ENCODE measurements at regions not wholly inside any gene's neighbourhood (a gene's known extent, or its start where the extent isn't known, plus 50 kb on each side); places are given as distances from the start of the nearest gene placed in this dataset.

DNA sequence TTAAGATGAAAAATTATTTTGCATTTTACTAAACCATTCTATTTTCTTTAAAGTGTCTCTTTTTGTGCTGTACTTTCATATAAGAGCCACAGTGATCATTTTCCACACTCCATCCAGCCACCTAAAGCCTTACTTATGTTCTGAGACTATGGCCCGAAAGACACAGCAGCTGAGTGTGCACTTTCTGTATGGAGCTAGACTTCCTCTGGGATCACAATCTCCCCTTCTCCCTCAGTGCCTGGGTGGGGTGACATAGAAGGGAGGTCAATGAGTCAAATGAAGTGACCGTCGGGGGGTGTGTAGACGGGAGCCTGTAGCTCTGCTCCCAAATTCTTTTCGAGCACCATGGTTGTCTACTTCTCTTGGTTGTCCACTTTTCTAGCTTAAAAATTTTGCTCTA lies 97.8 kb upstream of the ARL4C start:
- no peak overlapping the region for H3K4me3 Mint-ChIP-seq
- H3K9me3 Mint-ChIP-seq = peaks cover 0 to 6% of the 10 kb centered on the region in 2 experiments; a peak in 4 of 5 replicates
- H3K4me1 Mint-ChIP-seq = peaks cover 35 to 37% of the 10 kb centered on the region in 2 experiments
- Histone ChIP-seq H2AK5ac (ENCODE audit: insufficient read length, low read length) (no peak overlapping the region), H2BK5ac (ENCODE audit: insufficient read length, low read length) (no peak overlapping the region), H4K20me1 (ENCODE audit: control insufficient read depth, insufficient read depth, insufficient read length) (no peaks in the 10 kb centered on the region), H4K5ac (ENCODE audit: insufficient read length, low read depth, low read length) (no peak overlapping the region), H3K23ac (ENCODE audit: insufficient read length, low read depth, low read length) (no peak overlapping the region), H3K79me1 (ENCODE audit: insufficient read depth, low read depth, low read length, poor library complexity, severe bottlenecking) (no peaks in the 10 kb centered on the region), H3T11ph (ENCODE audit: low read length) (no peak overlapping the region), H3K27ac (ENCODE audit: insufficient read length, low read depth, low read length) (no peak overlapping the region), H3K4ac (ENCODE audit: low read depth, low read length) (no peak overlapping the region), H2BK120ac (ENCODE audit: low read depth, low read length, poor library complexity, severe bottlenecking) (no peak overlapping the region), H2BK12ac (ENCODE audit: insufficient read length, low read depth, low read length) (no peak overlapping the region), H3K4me2 (ENCODE audit: insufficient read depth, insufficient read length, low read length) (no peak overlapping the region), H3K27me3 (ENCODE audit: insufficient read depth, low read length) (no peaks in the 10 kb centered on the region), H4K8ac (replicated peaks; ENCODE audit: insufficient read length, low read depth, low read length) (no peak overlapping the region), H3K56ac (ENCODE audit: insufficient read length, low read depth, low read length) (no peak overlapping the region), H3K18ac (ENCODE audit: insufficient read length, low read depth, low read length) (no peak overlapping the region), H4K91ac (ENCODE audit: insufficient read length, low read depth, low read length) (no peak overlapping the region), H3K9ac (ENCODE audit: extremely low read depth, insufficient read length, low read length) (no peak overlapping the region), H3K23me2 (ENCODE audit: insufficient read length, low read depth, low read length, poor library complexity, severe bottlenecking) (no peaks in the 10 kb centered on the region), H3K14ac (ENCODE audit: insufficient read depth, low read length) (no peak overlapping the region), H3K4me1 (ENCODE audit: insufficient read depth, low read length) (peaks cover 12% of the 10 kb centered on the region), H3K79me2 (ENCODE audit: insufficient read depth, low read length) (no peaks in the 10 kb centered on the region), H3K9me3 (ENCODE audit: control insufficient read depth, low read depth, low read length) (no peaks in the 10 kb centered on the region), H2BK20ac (ENCODE audit: low read depth, low read length, poor library complexity, severe bottlenecking) (no peak overlapping the region), H2AFZ (ENCODE audit: low read length) (no peak overlapping the region), H2BK15ac (ENCODE audit: low read depth, low read length) (no peak overlapping the region)
- TF ChIP-seq, protein P1, sequence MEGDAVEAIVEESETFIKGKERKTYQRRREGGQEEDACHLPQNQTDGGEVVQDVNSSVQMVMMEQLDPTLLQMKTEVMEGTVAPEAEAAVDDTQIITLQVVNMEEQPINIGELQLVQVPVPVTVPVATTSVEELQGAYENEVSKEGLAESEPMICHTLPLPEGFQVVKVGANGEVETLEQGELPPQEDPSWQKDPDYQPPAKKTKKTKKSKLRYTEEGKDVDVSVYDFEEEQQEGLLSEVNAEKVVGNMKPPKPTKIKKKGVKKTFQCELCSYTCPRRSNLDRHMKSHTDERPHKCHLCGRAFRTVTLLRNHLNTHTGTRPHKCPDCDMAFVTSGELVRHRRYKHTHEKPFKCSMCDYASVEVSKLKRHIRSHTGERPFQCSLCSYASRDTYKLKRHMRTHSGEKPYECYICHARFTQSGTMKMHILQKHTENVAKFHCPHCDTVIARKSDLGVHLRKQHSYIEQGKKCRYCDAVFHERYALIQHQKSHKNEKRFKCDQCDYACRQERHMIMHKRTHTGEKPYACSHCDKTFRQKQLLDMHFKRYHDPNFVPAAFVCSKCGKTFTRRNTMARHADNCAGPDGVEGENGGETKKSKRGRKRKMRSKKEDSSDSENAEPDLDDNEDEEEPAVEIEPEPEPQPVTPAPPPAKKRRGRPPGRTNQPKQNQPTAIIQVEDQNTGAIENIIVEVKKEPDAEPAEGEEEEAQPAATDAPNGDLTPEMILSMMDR (conservative IDR thresholded peaks at IDR 0.05) = no peak
- peaks cover 5% of the 10 kb centered on the region; the same call in 1 of the 2 replicates for H3K27me3 Mint-ChIP-seq (ENCODE audit: low read depth)
- WGBS (ENCODE audit: extremely low coverage, insufficient read length, low lambda C conversion rate) = no CpG with 5 or more reads among the region's 5 CpGs
- H3K36me3 Mint-ChIP-seq (ENCODE audit: insufficient read depth in 1 of 3, low read depth in 3 of 3) = peaks cover 2 to 6% (median 4%) of the 10 kb centered on the region in 3 experiments; a peak in 3 of 7 replicates
- H3K27ac Mint-ChIP-seq = no peak overlapping the region
- no peak for DNase-seq
